Activated CD8-positive, alpha-beta memory T cell treated with anti-CD3 and anti-CD28 coated beads, Interleukin-2, amount 50 U/mL, for 1 hour (primary cell): ENCODE measurements at regions not wholly inside any gene's neighbourhood (a gene's known extent, or its start where the extent isn't known, plus 50 kb on each side); places are given as distances from the start of the nearest gene placed in this dataset.

Experiments used
- DNase-seq: peaks from one replicate; pipeline ENCODE4 v3.0.0-alpha.2; 2020; ENCODE audit errors: extremely low read depth

DNA sequence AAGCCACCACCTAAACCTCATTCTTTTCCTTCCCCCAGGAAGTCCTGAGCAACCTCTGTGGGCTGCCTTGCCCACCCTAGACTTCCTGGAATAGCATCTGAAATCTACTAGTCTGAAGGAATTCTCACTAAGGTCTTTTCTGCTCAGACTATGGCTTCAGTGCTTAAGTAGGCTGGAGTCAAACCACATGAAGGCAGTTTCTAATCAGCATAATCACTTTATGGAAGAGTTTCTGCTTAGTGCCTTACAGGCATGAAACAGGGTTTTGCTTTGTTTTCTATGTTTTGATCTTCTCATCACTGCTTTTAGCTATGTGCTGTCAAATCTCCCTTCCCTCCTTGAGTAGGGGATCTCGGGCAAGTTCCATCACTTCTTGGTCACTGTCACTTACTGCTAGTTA is 117.7 kb downstream of the WT1 start:
- DNase-seq, result no peak

DNA sequence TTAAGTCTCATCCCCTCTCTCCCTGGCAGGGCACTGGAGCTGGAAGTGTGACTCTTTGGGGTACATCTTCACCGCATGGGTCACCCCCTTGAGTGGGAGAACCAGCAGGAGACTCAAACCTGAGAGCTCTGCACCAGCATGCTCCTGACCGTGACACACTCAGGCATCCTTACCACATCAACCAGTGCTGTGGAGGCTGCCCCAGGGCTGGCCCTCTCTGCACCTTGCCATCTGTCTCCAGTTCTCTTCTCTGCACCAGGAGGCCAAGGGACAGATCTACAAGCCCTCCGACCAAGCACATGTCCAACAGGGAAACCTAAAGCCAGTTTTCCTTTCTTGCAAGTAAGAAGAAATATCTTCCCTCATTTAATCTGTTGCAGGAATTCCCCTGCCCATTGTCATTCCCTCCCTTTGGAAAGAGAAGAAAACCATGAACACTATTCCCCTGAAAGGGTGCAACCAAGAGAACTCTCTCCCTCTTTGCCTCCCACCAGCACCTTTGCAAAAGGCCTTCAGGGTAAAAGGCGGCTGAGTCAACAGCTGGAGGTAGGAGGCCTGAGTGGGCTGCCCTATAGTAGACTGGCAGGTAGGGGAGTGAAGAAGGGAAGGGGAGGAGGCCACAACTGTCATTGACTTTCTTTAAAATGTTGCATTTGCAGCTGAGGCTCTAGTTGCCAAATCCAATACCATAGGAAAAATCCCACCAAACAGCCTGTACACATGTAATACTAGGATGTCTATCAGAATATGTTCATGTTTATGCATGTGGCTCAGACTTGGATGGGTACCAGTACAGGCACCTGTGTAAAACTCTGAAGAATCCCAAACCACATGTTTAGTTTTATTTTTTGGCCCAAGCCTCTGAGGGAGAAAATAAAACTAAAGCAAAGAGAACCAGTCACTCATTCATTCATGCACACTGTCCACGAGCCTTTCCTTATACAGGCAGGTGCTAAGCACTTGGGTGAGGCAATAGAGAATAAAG is 117.0 kb downstream of the WT1 start:
- DNase-seq, result no peak

DNA sequence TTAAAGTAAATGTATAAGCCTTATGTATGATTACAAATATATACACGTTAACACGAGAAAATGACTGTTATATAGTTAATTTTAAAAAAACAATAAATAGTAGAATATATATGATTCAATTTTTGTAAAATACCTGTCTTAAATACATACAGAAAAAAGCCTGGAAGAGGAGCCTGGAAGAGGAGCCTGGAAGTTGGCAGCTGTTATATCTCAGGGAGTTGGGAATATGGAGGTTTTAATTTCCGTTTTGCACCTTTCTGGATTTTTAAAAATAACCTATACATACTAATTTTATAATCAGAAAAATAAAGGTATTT is 111.6 kb downstream of the WT1 start:
- DNase-seq, result no peak

DNA sequence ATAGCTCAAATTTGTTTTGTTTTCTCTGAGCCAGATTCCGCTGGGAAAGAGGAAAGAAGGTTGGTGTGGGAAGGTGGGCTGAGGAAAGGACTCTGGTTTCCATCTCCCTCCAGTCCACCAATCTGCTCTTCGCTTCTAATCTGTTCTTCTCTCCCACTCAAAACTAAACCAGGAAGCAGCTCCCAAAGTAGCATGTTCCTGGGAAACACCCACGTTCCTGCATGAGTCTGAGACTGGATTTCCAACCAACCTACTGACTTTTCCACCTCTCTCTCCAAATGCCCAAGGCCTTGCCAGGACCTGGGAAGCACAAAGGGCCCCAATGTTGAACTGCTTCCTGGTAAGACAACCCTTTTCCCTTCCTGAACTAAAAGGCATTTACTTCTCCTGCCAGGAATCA is 110.2 kb downstream of the WT1 start:
- DNase-seq, result no peak

DNA sequence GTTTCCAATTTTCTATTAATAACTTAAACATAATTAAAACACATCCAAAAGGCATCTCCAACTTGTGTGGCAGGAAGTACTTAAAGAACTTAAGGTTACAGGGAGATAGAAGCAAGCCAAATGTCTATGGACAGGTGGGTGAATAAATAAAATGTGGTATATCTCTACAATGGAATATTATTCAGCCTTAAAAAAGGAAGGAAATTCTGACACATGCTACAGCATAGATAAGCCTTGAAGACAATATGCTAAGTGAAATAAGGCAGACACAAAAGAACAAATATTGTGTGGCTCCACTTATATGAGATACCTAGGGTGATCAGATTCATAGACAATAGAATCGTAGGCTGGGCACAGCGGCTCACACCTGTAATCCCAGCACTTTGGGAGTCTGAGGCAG is 109.6 kb downstream of the WT1 start:
- no peak for DNase-seq

DNA sequence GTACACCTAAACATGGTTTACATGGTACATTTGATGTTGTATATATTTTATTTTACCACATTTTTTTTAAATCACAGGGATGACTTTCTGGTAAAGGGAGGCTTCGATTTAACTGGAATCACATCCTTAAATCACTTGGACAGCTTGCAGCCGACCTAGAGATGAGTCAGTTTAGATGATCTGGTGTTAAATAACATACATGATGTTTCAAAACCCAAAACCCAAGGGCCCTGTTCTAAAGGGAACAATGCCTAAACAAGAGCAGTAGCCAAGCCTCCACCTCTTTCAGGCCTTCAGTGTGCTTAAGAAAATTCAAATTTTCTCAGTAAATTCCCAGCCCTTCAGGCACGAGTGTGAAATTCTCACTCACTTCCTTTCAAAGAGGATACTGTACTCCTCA is 108.8 kb downstream of the WT1 start:
- DNase-seq, result no peak

DNA sequence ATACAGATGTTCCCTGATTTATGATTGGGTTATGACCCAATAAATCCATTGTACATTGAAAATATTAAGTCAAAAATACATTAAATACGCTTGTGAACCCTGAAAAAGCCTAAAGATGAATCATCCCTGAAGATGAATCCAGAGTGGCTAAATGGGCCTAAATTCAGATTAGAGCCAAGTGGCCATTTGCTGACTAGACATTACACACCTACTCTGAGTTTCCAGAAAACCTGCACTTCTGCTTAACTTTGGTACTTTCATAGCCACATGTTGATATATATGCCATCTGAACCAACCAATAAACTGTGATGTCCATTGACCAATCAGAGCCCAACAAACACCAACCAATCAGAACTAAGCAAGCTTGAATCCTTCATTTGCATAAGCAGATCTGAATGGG is 106.9 kb downstream of the WT1 start:
- no peak for DNase-seq

DNA sequence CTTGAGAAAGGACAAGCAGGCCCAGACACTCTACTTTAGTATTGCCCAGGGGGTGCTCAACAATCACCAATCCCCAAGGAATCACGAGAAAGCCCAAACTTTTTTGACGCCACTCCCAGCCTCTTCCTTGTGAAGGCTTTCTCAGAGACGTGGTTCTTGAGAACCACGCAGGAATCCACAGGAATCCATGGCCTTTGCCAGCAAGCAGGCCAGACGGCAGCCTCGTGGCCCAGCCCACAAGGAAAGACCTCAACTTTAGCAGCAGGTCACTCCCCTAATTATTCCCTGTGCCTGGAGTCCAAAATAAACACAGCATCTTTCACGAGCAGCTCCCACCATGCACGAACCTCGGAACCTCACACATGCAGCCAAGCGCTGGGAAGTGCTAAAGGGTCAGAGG is 104.2 kb downstream of the WT1 start:
- no peak for DNase-seq

DNA sequence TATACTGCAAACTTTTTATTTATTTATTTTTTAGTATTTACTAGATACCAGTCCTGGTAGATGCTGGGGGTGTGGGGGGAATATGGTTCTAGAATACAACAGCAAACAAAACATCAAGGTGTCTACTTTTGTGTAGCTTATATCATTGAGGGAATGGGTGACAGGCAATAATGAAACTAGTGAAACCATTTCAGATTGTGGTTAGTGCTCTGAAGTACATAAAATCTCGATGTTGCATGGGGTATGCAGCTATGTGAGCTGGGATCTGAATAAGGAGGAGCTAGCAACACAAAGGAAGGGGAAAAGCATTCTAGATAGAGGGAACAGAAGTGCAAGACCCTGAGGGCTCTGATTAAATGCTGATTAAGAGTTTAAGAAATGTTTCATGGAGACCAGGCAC is 103.5 kb downstream of the WT1 start:
- no peak for DNase-seq

DNA sequence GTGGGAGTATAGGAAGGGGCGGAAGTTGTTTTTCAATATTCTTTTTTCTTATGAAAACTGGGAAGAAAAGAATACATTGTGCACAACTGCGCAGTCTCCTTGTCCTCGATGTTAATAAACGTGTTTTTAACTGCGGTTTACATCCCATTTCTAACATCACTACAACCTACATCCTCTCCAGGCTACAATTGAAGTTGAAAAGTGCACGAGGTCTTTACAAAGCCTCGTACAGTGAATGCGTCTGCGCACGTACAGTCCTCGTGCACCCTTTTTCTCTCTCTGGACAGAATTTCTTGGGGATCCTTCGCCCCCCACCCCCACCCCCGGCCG is 102.4 kb downstream of the WT1 start:
- DNase-seq, result no peak

DNA sequence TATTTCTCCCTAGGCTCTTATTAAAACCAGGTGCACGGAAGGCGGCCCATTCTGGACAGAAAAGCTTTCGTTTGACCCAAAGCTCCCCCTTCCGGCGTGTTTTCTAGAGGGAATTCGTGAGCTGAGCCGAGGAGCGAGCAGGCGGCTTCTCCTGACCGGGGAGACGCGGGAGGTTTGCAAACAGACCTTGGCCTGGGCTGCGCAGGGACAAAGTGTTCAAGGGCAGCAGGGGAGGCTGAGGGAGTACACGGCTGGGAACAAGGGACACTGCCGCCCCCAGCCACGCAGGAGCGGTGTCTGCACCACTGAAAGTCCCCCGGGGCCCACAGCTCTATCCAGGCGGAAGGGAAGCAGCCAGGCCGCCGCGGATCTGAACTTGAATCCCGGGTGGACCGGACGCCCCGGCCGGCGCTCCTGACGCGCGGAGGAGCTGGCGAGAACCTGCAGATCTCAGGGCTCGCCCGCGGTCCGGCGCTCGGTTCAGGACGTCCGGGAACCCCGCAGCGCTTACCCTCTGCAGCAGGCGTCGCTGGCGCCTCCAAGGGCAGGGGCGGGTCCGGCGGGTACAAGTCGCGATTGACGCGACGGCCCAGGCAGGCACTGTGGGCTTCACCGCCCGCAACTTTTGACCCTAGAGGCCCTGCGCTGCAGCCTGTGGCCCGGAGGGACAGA is 101.9 kb downstream of the WT1 start:
- no peak for DNase-seq

DNA sequence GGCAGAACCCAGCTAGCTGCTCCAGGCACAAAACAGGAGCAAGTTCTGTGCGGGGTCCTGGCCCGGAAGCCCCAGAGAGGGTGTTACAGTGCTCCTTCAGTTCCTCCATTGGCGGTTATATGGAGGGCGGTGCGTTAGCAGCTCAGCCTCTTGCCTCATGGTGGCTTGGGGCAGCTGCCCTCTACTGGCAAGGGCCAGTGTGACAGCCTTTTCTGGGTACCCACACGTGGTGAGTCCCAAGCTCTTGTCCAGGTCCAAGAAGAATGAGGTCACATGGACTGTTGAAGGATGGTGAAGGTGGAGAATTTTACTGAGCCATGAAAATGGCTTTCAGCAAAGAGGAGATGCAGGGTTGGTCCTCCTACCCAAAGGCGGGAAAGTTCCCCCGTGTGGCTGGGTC is 100.5 kb downstream of the WT1 start:
- DNase-seq, result no peak
